ENCODE measurements at regions not wholly inside any gene's neighbourhood (a gene's known extent, or its start where the extent isn't known, plus 50 kb on each side); places are given as distances from the start of the nearest gene placed in this dataset.
"Not testable (repeated sequence)": the region's sequence is repeated elsewhere in the genome, so short reads cannot be mapped to it uniquely, and the experiment has no call there.

GRCh38 chr6:163886428-163886827 is 471.9 kb downstream of the QKI start:
- Mint-ChIP-seq H3K4me1 (no peaks in the 10 kb centered on the region), H3K36me3 (no peaks in the 10 kb centered on the region), H3K4me3 (no peak overlapping the region), H3K27ac (no peak overlapping the region), H3K9me3 (no peaks in the 10 kb centered on the region), H3K27me3 (no peaks in the 10 kb centered on the region)
- CTCF ChIA-PET: no interaction called here
- DNase-seq: no peak

GRCh38 chr6:163883984-163884383 is 469.5 kb downstream of the QKI start:
- Mint-ChIP-seq H3K27me3 (no peaks in the 10 kb centered on the region), H3K9me3 (no peaks in the 10 kb centered on the region), H3K27ac (no peak overlapping the region), H3K36me3 (no peaks in the 10 kb centered on the region), H3K4me3 (no peak overlapping the region), H3K4me1 (no peaks in the 10 kb centered on the region)
- CTCF ChIA-PET: no interaction called here
- no peak for DNase-seq

- H3K36me3 Mint-ChIP-seq: no peaks in the 10 kb centered on the region
Observed at GRCh38 chr6:163878698-163879097, 464.2 kb downstream of the QKI start.

DNA sequence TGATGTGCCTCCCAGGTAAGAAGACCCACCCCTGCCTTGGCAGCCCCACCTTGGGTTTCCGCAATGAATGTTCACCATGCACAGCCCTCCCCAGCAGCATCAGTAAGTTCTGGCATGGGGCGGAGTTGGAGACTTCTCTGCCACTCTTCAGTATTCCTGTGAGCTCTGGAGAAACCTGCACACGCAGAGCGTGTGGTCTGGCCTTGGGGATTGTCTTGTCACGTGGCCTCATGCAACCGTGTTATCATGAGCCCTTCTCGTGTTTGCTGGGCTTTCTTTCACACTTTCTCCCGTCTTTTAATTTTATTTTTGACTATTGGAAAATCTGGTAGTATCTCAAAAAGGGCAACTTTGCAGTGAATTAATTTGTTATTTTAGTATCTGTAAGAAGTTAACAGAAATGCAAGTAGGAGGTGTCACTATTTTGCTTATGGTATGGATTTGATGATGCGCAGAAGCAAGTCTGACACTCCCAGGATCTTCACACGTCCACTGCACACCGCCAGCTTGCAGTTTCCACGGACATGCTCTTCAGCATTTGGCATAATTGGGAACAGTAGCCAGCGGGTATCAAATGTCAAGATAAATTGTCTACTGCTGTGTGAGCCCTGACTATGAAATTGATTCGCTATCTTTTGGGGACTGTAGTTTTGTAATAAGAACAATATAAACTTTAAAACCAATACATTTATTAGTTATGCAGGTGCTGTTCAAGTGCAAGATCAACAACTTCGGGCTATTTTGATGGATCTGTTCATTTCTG is 463.5 kb downstream of the QKI start:
- no peaks in the 10 kb centered on the region for H3K27me3 Mint-ChIP-seq
- DNase-seq: no peak
- no peaks in the 10 kb centered on the region for H3K36me3 Mint-ChIP-seq
- no peaks in the 10 kb centered on the region for H3K4me1 Mint-ChIP-seq
- H3K4me3 Mint-ChIP-seq: no peak overlapping the region
- no peaks in the 10 kb centered on the region for H3K9me3 Mint-ChIP-seq
- no peak overlapping the region for H3K27ac Mint-ChIP-seq
- CTCF ChIA-PET: no interaction called here

More at GRCh38 chr6:163878698-163879097, 464.2 kb downstream of the QKI start:
- no peak overlapping the region for H3K27ac Mint-ChIP-seq
- no peaks in the 10 kb centered on the region for H3K9me3 Mint-ChIP-seq
- H3K4me1 Mint-ChIP-seq: no peaks in the 10 kb centered on the region
- no peaks in the 10 kb centered on the region for H3K27me3 Mint-ChIP-seq
- no peak overlapping the region for H3K4me3 Mint-ChIP-seq
- CTCF ChIA-PET: no interaction called here
- no peak for DNase-seq

DNA sequence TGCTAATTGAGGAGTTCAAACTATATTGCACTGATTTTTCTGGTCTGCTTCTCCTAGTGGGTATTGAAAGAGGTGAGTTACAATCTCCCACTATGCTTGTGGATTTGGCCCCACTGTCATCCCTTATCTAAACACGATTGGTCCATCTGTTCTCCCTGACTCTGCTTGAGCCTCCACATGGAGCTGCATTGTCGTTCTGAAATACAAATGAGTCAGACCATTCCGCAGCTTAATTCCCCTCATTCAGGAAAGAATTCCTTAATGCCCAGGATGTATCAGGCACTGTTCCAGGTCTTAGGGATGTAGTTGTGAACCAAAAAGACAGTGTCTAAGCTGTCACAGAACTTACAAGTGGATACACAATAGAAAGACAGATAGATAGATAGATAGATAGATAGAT is 461.9 kb downstream of the QKI start:
- H3K36me3 Mint-ChIP-seq: no peaks in the 10 kb centered on the region
- DNase-seq: no peak
- no peak overlapping the region for H3K27ac Mint-ChIP-seq
- no peaks in the 10 kb centered on the region for H3K4me1 Mint-ChIP-seq
- CTCF ChIA-PET: no interaction called here
- H3K27me3 Mint-ChIP-seq: no peaks in the 10 kb centered on the region
- no peaks in the 10 kb centered on the region for H3K9me3 Mint-ChIP-seq
- H3K4me3 Mint-ChIP-seq: no peak overlapping the region

- Mint-ChIP-seq H3K4me1 (no peaks in the 10 kb centered on the region), H3K4me3 (no peak overlapping the region), H3K9me3 (no peaks in the 10 kb centered on the region), H3K27me3 (no peaks in the 10 kb centered on the region), H3K27ac (no peak overlapping the region), H3K36me3 (no peaks in the 10 kb centered on the region)
- CTCF ChIA-PET: no interaction called here
- no peak for DNase-seq
Observed at GRCh38 chr6:163874784-163875183, 460.3 kb downstream of the QKI start.

- no peaks in the 10 kb centered on the region for H3K27me3 Mint-ChIP-seq
- H3K36me3 Mint-ChIP-seq: no peaks in the 10 kb centered on the region
- H3K4me3 Mint-ChIP-seq: no peak overlapping the region
- CTCF ChIA-PET: no interaction called here
- no peak for DNase-seq
- H3K9me3 Mint-ChIP-seq: no peaks in the 10 kb centered on the region
- no peaks in the 10 kb centered on the region for H3K4me1 Mint-ChIP-seq
- H3K27ac Mint-ChIP-seq: no peak overlapping the region
Observed at GRCh38 chr6:163872335-163872734, 457.8 kb downstream of the QKI start.

DNA sequence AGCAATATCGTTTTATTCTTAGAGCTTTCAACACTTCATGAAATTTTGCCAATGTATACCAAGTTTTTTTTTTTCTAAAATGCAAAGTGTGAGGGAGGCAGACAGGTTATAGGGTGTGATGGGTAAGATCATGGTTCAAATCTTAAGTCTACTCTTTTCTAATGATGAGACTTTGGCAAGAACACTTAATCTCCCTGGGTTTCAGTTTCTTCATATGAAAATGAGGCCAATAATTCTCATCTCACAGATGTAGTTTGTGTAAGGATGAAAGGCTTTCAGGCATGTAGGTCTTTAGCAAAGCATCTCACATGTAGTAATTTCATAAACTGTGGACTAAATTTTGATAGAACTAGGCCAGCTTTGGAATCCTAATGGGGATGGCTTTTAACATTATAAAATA is 457.1 kb downstream of the QKI start:
- no peak overlapping the region for H3K4me3 Mint-ChIP-seq
- H3K36me3 Mint-ChIP-seq: no peaks in the 10 kb centered on the region
- DNase-seq: no peak
- no peaks in the 10 kb centered on the region for H3K9me3 Mint-ChIP-seq
- H3K27me3 Mint-ChIP-seq: no peaks in the 10 kb centered on the region
- CTCF ChIA-PET: no interaction called here
- no peak overlapping the region for H3K27ac Mint-ChIP-seq
- no peaks in the 10 kb centered on the region for H3K4me1 Mint-ChIP-seq

DNA sequence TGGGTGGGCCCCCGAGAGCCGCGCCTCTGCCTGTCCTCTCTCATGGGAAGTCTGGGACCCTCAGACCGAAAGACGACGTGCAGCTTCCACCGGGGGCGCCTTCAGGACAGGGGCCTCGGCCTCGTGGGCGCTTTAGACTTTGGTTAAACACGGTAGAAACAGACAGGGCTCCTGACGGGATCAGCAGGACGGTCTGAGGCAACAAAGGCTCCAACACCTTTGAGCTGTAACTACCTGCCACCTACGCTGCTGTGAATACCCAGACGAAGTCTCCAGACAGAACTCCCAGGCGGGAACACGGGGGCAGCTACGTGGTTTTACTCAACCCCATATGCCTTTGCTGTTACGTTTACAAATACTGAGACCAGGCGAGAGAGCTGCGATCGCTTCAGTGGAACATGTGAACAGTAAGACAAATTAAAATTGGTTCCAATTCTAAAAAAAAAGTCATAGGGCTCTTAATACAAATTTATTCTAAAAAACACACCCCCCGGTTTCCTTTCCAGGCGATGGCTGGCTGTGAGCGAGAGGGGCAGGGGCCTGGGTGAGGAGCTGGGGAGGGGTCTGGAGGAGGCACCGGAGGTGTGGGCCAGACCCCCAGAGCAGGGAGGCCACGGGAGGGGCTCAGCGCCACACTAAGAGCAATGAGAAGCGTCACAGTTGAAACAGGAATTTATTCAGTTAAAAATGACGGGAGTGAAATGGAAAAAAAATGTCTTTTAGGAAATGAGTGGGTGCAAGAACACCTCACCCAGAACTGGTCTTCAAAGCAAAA is 453.2 kb downstream of the QKI start:
- CTCF ChIA-PET: no interaction called here
- H3K4me3 Mint-ChIP-seq: no peak overlapping the region
- no peak for DNase-seq
- H3K27ac Mint-ChIP-seq: no peak overlapping the region
- no peaks in the 10 kb centered on the region for H3K9me3 Mint-ChIP-seq
- peaks cover 5% of the 10 kb centered on the region for H3K27me3 Mint-ChIP-seq
- no peaks in the 10 kb centered on the region for H3K36me3 Mint-ChIP-seq
- H3K4me1 Mint-ChIP-seq: no peaks in the 10 kb centered on the region

DNA sequence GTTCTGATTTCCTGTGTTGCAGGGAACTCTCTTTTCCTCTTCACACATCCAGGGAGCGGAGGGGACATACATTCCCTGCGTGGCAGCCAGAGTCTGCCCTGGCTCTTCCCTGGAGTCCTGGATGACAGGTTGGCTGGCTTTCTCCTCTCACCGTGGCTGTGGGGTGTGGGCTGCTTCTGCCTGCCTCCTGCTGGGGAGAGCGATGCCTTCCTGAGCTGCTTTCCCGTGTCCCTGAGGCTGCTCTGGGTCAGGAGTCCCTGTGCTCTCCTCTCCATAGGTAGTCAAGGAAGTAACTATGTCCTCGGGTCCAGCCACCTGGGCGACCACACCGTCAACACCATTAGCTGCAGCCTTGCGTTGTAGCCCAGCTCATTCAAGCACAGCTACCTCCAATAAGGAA is 451.7 kb downstream of the QKI start:
- H3K4me1 Mint-ChIP-seq: no peaks in the 10 kb centered on the region
- no peaks in the 10 kb centered on the region for H3K36me3 Mint-ChIP-seq
- no peak for DNase-seq
- CTCF ChIA-PET: no interaction called here
- no peaks in the 10 kb centered on the region for H3K9me3 Mint-ChIP-seq
- H3K27ac Mint-ChIP-seq: no peak overlapping the region
- peaks cover 13% of the 10 kb centered on the region for H3K27me3 Mint-ChIP-seq
- H3K4me3 Mint-ChIP-seq: no peak overlapping the region

DNA sequence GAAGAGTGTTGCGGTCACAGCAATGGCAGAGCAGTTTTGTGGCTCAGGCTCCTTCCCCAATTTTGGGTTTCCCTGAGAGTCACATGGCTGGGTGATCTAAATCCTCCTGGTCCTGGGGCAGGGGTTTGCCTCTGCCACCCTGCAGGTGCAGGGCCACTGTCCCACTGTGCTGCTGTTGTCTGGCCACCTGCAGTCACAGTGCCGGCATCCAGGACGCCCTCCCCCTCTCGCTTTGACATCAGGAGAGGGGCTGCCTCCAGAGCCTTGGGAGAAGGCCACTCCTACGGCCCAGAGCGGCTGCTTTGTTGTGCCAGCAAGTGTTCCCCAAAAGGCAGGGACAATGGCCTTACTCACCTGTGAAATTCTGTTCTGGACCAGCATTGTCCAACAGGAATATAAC is 449.0 kb downstream of the QKI start:
- H3K36me3 Mint-ChIP-seq: no peaks in the 10 kb centered on the region
- CTCF ChIA-PET: no interaction called here
- H3K4me3 Mint-ChIP-seq: no peak overlapping the region
- peaks cover 20% of the 10 kb centered on the region for H3K27me3 Mint-ChIP-seq
- H3K9me3 Mint-ChIP-seq: no peaks in the 10 kb centered on the region
- no peak for DNase-seq
- no peak overlapping the region for H3K27ac Mint-ChIP-seq
- no peaks in the 10 kb centered on the region for H3K4me1 Mint-ChIP-seq

DNA sequence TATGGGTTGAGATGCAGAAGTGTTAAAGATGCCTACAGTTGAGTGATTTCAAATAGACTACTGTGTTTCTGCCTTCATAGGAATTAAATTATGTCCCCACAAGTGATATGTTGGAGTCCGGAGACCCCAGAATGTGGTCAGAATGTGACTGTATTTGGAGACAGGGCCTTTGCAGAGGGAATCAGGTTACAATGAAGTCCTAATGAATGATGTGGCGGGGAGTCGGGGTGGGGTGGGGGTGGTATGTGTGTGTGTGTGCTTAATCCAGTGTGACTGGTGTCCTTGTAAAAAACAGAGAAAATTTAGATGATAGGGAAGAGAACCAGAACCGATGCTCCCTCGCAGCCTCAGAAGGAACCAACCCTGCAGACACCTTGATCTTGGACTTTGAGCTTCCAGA is 448.2 kb downstream of the QKI start:
- Mint-ChIP-seq H3K9me3 (no peaks in the 10 kb centered on the region), H3K27ac (no peak overlapping the region), H3K36me3 (no peaks in the 10 kb centered on the region), H3K27me3 (peaks cover 20% of the 10 kb centered on the region), H3K4me3 (no peak overlapping the region), H3K4me1 (no peaks in the 10 kb centered on the region)
- no peak for DNase-seq
- CTCF ChIA-PET: no interaction called here

GRCh38 chr6:163861627-163862026 is 447.1 kb downstream of the QKI start:
- DNase-seq: no peak
- no peaks in the 10 kb centered on the region for H3K4me1 Mint-ChIP-seq
- H3K36me3 Mint-ChIP-seq: no peaks in the 10 kb centered on the region
- H3K4me3 Mint-ChIP-seq: no peak overlapping the region
- no peaks in the 10 kb centered on the region for H3K9me3 Mint-ChIP-seq
- CTCF ChIA-PET: no interaction called here
- H3K27ac Mint-ChIP-seq: no peak overlapping the region
- H3K27me3 Mint-ChIP-seq: peaks cover 20% of the 10 kb centered on the region

- no peak overlapping the region for H3K27ac Mint-ChIP-seq
- H3K4me3 Mint-ChIP-seq: no peak overlapping the region
- CTCF ChIA-PET: no interaction called here
- no peaks in the 10 kb centered on the region for H3K4me1 Mint-ChIP-seq
- DNase-seq: no peak
- no peaks in the 10 kb centered on the region for H3K9me3 Mint-ChIP-seq
- no peaks in the 10 kb centered on the region for H3K36me3 Mint-ChIP-seq
- peaks cover 20% of the 10 kb centered on the region for H3K27me3 Mint-ChIP-seq
Observed at GRCh38 chr6:163860287-163861081, 446.0 kb downstream of the QKI start.

- H3K27ac Mint-ChIP-seq, CTCF ChIA-PET, H3K4me1 Mint-ChIP-seq, H3K4me3 Mint-ChIP-seq, H3K36me3 Mint-ChIP-seq, H3K9me3 Mint-ChIP-seq, DNase-seq: not testable (repeated sequence)
- H3K27me3 Mint-ChIP-seq: peaks cover 20% of the 10 kb centered on the region
Observed at GRCh38 chr6:163858870-163859269, 444.4 kb downstream of the QKI start.

Data from activated naive CD4-positive, alpha-beta T cell treated with anti-CD3 and anti-CD28 coated beads, Interleukin-2, amount 10 ng/mL, durations not matched to agents 7 days and 5 days (primary cell).